KMS-11 (cell line): ENCODE measurements at regions not wholly inside any gene's neighbourhood (a gene's known extent, or its start where the extent isn't known, plus 50 kb on each side); places are given as distances from the start of the nearest gene placed in this dataset.

Experiments
- H2AFZ ChIP-seq: fragments of 200-600 bp; sonication (generic); 2 replicates; pipeline ENCODE4 v1.6.1; 2016; ENCODE audit warnings: antibody characterized with exemption, mixed run types, low read depth
- H3K27ac ChIP-seq: fragments of 200-600 bp; sonication (generic); 2 replicates; pipeline ENCODE4 v1.6.1; 2016; ENCODE audit warnings: mild to moderate bottlenecking, mixed run types
- H3K27me3 ChIP-seq: fragments of 200-600 bp; sonication (generic); 2 replicates; pipeline ENCODE4 v1.6.1; 2017; ENCODE audit warnings: mild to moderate bottlenecking, low read depth, mixed run types, moderate library complexity; ENCODE audit not compliant: insufficient read depth
- H3K36me3 ChIP-seq: fragments of 200-600 bp; sonication (generic); 2 replicates; pipeline ENCODE4 v1.6.1; 2017; ENCODE audit warnings: mild to moderate bottlenecking, mixed run types; ENCODE audit not compliant: insufficient read depth
- H3K4me1 ChIP-seq: fragments of 200-600 bp; sonication (generic); 2 replicates; pipeline ENCODE4 v1.6.1; 2016; ENCODE audit warnings: mild to moderate bottlenecking, low read depth, mixed run types; ENCODE audit not compliant: poor library complexity, severe bottlenecking
- H3K4me2 ChIP-seq: fragments of 200-600 bp; sonication (generic); 2 replicates; pipeline ENCODE4 v1.7.0; 2016; ENCODE audit warnings: mild to moderate bottlenecking, mixed run types
- H3K4me3 ChIP-seq: fragments of 200-600 bp; sonication (generic); IDR thresholded peaks from 2 replicates; pipeline ENCODE4 v1.6.1; 2017; ENCODE audit warnings: low read depth, low read length, mixed read lengths; ENCODE audit not compliant: insufficient read depth
- H3K79me2 ChIP-seq: fragments of 200-600 bp; sonication (generic); 2 replicates; pipeline ENCODE4 v1.6.1; 2016; ENCODE audit warnings: low read depth, mixed run types; ENCODE audit not compliant: insufficient read depth
- H3K9ac ChIP-seq: fragments of 200-600 bp; sonication (generic); 2 replicates; pipeline ENCODE4 v1.6.1; 2016; ENCODE audit warnings: mild to moderate bottlenecking, mixed run types
- H4K20me1 ChIP-seq: fragments of 200-600 bp; sonication (generic); 2 replicates; pipeline ENCODE4 v1.6.1; 2016; ENCODE audit warnings: mild to moderate bottlenecking, mixed run types; ENCODE audit not compliant: insufficient read depth
- TF ChIP-seq, protein P1 (sequence below): fragments of 200-600 bp; sonication (generic); conservative IDR thresholded peaks from 2 replicates; pipeline ENCODE4 v1.6.1; 2017; ENCODE audit warnings: low read depth, mild to moderate bottlenecking, antibody characterized with exemption, low read length, moderate library complexity, mixed read lengths

DNA sequence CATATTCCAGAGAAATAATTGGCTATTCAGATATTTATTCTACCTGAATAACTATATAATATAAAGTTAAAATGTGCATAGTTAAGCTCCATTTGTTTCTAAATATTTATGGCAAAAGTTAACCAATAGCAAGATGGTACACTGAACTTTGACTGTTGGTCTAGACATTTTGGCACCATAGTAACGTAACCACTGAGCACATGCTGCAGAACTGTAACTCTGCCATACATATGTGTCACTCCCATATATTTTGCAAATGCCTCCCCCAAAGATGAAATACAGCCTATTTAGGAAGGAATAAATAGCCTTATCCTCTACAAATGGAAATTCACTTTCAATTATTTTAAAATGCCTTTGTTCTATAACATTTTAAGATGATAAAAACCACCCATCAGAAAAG, 424.9 kb downstream of the CENPC start:
- no peak overlapping the region for H3K4me2 ChIP-seq
- no peaks in the 10 kb centered on the region for H3K36me3 ChIP-seq
- no peak overlapping the region for H2AFZ ChIP-seq
- H3K4me3 ChIP-seq, result no peak overlapping the region
- no peaks in the 10 kb centered on the region for H3K79me2 ChIP-seq
- H3K27me3 ChIP-seq, result no peaks in the 10 kb centered on the region
- no peaks in the 10 kb centered on the region for H4K20me1 ChIP-seq
- H3K9ac ChIP-seq, result no peak overlapping the region
- TF ChIP-seq, protein P1, sequence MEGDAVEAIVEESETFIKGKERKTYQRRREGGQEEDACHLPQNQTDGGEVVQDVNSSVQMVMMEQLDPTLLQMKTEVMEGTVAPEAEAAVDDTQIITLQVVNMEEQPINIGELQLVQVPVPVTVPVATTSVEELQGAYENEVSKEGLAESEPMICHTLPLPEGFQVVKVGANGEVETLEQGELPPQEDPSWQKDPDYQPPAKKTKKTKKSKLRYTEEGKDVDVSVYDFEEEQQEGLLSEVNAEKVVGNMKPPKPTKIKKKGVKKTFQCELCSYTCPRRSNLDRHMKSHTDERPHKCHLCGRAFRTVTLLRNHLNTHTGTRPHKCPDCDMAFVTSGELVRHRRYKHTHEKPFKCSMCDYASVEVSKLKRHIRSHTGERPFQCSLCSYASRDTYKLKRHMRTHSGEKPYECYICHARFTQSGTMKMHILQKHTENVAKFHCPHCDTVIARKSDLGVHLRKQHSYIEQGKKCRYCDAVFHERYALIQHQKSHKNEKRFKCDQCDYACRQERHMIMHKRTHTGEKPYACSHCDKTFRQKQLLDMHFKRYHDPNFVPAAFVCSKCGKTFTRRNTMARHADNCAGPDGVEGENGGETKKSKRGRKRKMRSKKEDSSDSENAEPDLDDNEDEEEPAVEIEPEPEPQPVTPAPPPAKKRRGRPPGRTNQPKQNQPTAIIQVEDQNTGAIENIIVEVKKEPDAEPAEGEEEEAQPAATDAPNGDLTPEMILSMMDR, result no peak
- H3K27ac ChIP-seq, result no peak overlapping the region
- no peaks in the 10 kb centered on the region for H3K4me1 ChIP-seq

DNA sequence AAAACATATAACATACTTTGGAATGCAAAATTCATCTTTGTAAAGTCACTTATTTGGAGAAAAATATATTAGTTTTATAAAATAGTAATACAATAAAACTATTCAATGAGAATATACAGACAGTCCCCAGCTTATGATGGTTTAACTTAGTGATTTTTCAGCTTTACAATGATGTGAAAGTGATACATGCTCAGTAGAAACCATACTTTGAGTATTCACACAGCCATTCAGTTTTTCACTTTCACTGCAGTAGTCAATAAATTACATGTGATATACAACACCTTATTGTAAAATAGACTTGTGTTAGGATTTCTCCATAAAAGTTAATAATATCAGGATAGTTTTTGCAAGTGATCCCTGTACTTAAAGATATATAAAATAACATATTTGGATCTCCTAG, 436.0 kb downstream of the CENPC start:
- no peaks in the 10 kb centered on the region for H3K4me1 ChIP-seq
- no peak overlapping the region for H2AFZ ChIP-seq
- no peak overlapping the region for H3K4me3 ChIP-seq
- no peaks in the 10 kb centered on the region for H3K36me3 ChIP-seq
- H3K4me2 ChIP-seq, result no peak overlapping the region
- H3K79me2 ChIP-seq, result no peaks in the 10 kb centered on the region
- no peaks in the 10 kb centered on the region for H3K27me3 ChIP-seq
- no peak overlapping the region for H3K9ac ChIP-seq
- TF ChIP-seq, protein P1, result no peak
- no peaks in the 10 kb centered on the region for H4K20me1 ChIP-seq
- no peak overlapping the region for H3K27ac ChIP-seq

DNA sequence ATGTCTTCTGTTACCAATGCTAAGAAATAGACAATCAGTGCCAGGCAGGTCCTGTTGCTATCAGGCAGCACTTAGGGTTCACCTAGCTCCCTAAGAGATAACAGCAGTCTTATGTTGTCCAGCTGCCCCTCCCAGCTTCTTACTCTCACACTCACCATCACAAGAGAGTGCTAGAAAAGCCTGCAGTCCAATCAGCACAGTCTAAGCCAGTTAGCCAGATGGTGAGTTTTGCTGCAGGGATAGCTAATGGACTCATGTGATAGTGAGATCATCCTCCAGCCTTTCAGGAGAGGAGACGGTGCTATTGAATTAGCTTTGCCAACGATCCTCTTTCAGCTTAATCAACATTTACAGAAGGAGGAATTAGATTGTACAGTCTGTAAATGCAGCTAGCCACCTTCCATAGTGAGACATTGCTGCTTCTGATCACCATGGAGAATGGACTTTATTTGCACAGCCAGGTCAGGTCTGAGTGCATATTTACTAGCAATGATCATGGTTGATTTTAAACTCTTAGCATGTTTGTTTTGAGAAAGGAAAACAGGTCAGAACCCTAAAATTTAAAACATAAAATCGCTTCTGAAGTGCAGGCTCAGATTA, 438.3 kb downstream of the CENPC start:
- no peaks in the 10 kb centered on the region for H3K79me2 ChIP-seq
- H2AFZ ChIP-seq, result no peak overlapping the region
- H3K27ac ChIP-seq, result no peak overlapping the region
- H3K4me1 ChIP-seq, result no peaks in the 10 kb centered on the region
- TF ChIP-seq, protein P1, result no peak
- no peak overlapping the region for H3K4me3 ChIP-seq
- H4K20me1 ChIP-seq, result no peaks in the 10 kb centered on the region
- no peak overlapping the region for H3K4me2 ChIP-seq
- H3K9ac ChIP-seq, result no peak overlapping the region
- H3K36me3 ChIP-seq, result no peaks in the 10 kb centered on the region
- no peaks in the 10 kb centered on the region for H3K27me3 ChIP-seq

DNA sequence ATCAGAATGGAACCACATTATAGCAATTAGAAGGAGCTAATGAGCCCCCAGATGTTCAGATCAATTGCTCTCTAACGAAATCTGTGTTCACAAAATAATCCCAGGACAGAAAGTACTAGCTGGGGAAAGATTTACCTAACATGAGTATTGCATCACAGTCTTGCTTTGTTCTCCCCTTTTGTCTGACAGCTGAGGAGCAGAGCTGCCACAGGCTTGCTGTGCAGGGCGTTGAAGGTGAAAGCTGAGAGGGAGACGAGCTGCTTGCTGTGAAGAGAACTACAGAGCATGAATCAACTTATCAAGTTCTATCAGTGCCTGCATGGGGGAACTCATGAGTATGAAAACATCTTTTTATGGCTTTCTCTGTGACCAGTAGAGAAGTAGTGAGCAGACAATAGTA, 441.2 kb downstream of the CENPC start:
- Histone ChIP-seq H3K79me2 (no peaks in the 10 kb centered on the region), H3K27ac (no peak overlapping the region), H3K27me3 (no peaks in the 10 kb centered on the region), H3K9ac (no peak overlapping the region), H3K4me2 (no peak overlapping the region), H3K4me1 (no peaks in the 10 kb centered on the region), H2AFZ (no peak overlapping the region), H3K36me3 (no peaks in the 10 kb centered on the region), H3K4me3 (no peak overlapping the region), H4K20me1 (no peaks in the 10 kb centered on the region)
- TF ChIP-seq, protein P1, result no peak
